RWPE2 (cell line): ENCODE measurements at regions not wholly inside any gene's neighbourhood (a gene's known extent, or its start where the extent isn't known, plus 50 kb on each side); places are given as distances from the start of the nearest gene placed in this dataset.

ENCODE experiments used
- ATAC-seq: fragments of 200-7000 bp; cut with Tn5 transposase; 3 replicates; pipeline ENCODE4 v1.9.1; 2021; ENCODE audit warnings: low read depth
- DNase-seq: peaks from one replicate; pipeline ENCODE4 v3.0.0-alpha.2; 2020; ENCODE audit warnings: low spot score
- H3K27ac ChIP-seq: fragments of 450-650 bp; 2 replicates; pipeline ENCODE4 v1.5.1; 2017; ENCODE audit warnings: mild to moderate bottlenecking; ENCODE audit not compliant: poor library complexity, severe bottlenecking
- H3K27me3 ChIP-seq: fragments of 250-450 bp; sonication (Bioruptor Pico); 2 replicates; pipeline ENCODE4 v1.5.1; 2021; ENCODE audit warnings: mild to moderate bottlenecking, moderate library complexity; ENCODE audit not compliant: insufficient read depth, poor library complexity, severe bottlenecking
- H3K36me3 ChIP-seq: fragments of 250-450 bp; sonication (Bioruptor Pico); 2 replicates; pipeline ENCODE4 v1.5.1; 2020; ENCODE audit warnings: low read depth, mild to moderate bottlenecking, moderate library complexity
- H3K4me1 ChIP-seq: fragments of 250-450 bp; sonication (Bioruptor Pico); 2 replicates; pipeline ENCODE4 v1.5.1; 2021; ENCODE audit warnings: mild to moderate bottlenecking, moderate library complexity; ENCODE audit not compliant: insufficient read depth, poor library complexity, severe bottlenecking
- H3K4me3 ChIP-seq: fragments of 250-450 bp; sonication (Bioruptor Pico); 2 replicates; pipeline ENCODE4 v1.5.1; 2021; ENCODE audit warnings: mild to moderate bottlenecking, moderate library complexity; ENCODE audit not compliant: severe bottlenecking
- H3K9me3 ChIP-seq: fragments of 250-450 bp; sonication (Bioruptor Pico); 2 replicates; pipeline ENCODE4 v1.5.1; 2021; ENCODE audit warnings: mild to moderate bottlenecking, moderate library complexity; ENCODE audit not compliant: severe bottlenecking
- CTCF ChIP-seq: fragments of 450-650 bp; IDR thresholded peaks from one replicate; pipeline ENCODE4 v1.5.1; 2017; ENCODE audit warnings: mild to moderate bottlenecking, moderate library complexity; ENCODE audit not compliant: poor library complexity, severe bottlenecking

- no peak for TF ChIP-seq CTCF
These were observed 78.7 kb downstream of the NKX2-1 start for GRCh38 chr14:36441283-36441682.

GRCh38 chr14:36439766-36440165, 80.3 kb downstream of the NKX2-1 start:
- no peaks in the 10 kb centered on the region for H3K4me1 ChIP-seq
- H3K36me3 ChIP-seq: no peaks in the 10 kb centered on the region
- no peaks in the 10 kb centered on the region for H3K9me3 ChIP-seq
- H3K4me3 ChIP-seq: no peak overlapping the region
- H3K27me3 ChIP-seq: peaks cover 54% of the 10 kb centered on the region
- no peak overlapping the region for H3K27ac ChIP-seq
- no peak for TF ChIP-seq CTCF
- DNase-seq (no peak), ATAC-seq (no peak)

More at GRCh38 chr14:36441283-36441682, 78.7 kb downstream of the NKX2-1 start:
- H3K4me1 ChIP-seq: no peaks in the 10 kb centered on the region
- no peak overlapping the region for H3K27ac ChIP-seq
- DNase-seq: no peak
- H3K36me3 ChIP-seq: no peaks in the 10 kb centered on the region
- no peak overlapping the region for H3K4me3 ChIP-seq
- H3K9me3 ChIP-seq: no peaks in the 10 kb centered on the region
- no peak for ATAC-seq
- H3K27me3 ChIP-seq: peaks cover 52% of the 10 kb centered on the region

GRCh38 chr14:36438883-36439282, 81.1 kb downstream of the NKX2-1 start:
- no peaks in the 10 kb centered on the region for H3K9me3 ChIP-seq
- no peaks in the 10 kb centered on the region for H3K4me1 ChIP-seq
- H3K27ac ChIP-seq: no peak overlapping the region
- no peaks in the 10 kb centered on the region for H3K36me3 ChIP-seq
- TF ChIP-seq CTCF: no peak
- ATAC-seq: no peak
- no peak for DNase-seq
- H3K4me3 ChIP-seq: no peak overlapping the region
- peaks cover 47% of the 10 kb centered on the region for H3K27me3 ChIP-seq

GRCh38 chr14:36430662-36431084, 89.4 kb downstream of the NKX2-1 start:
- no peaks in the 10 kb centered on the region for H3K9me3 ChIP-seq
- H3K4me3 ChIP-seq: no peak overlapping the region
- H3K4me1 ChIP-seq: no peaks in the 10 kb centered on the region
- H3K27me3 ChIP-seq: peaks cover 3% of the 10 kb centered on the region
- no peak overlapping the region for H3K27ac ChIP-seq
- no peak for TF ChIP-seq CTCF
- DNase-seq: no peak
- H3K36me3 ChIP-seq: no peaks in the 10 kb centered on the region
- ATAC-seq: no peak

- TF ChIP-seq CTCF: no peak
- H3K27ac ChIP-seq: no peak overlapping the region
- peaks cover 3% of the 10 kb centered on the region for H3K27me3 ChIP-seq
- no peaks in the 10 kb centered on the region for H3K4me1 ChIP-seq
- DNase-seq: no peak
- H3K36me3 ChIP-seq: no peaks in the 10 kb centered on the region
- no peak for ATAC-seq
- no peaks in the 10 kb centered on the region for H3K9me3 ChIP-seq
- H3K4me3 ChIP-seq: no peak overlapping the region
These were observed 89.9 kb downstream of the NKX2-1 start for GRCh38 chr14:36430169-36430568.
